ENCODE measurements at regions not wholly inside any gene's neighbourhood (a gene's known extent, or its start where the extent isn't known, plus 50 kb on each side); places are given as distances from the start of the nearest gene placed in this dataset.

DNA sequence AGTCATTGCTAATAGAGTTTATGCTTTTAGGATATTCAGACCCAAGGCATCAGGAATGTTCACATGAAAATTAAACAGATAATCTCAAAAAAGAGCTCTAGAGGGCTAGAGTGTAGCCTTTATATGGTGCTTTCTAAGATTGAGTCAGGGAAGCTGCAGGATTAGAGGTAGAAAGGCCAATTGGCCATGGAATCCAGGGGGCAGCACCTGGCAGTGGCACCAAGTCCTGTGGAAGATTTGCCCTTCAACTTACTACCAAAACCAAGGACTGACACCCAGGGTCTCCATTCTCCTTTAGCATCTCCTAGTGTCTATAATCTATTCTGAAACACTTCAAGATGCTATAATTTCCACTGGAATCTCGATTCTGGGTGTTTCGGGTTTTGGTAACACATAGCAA, 112.4 kb downstream of the ACER2 start:
- H3K36me3 ChIP-seq: no peaks in the 10 kb centered on the region
- no peak for ATAC-seq

DNA sequence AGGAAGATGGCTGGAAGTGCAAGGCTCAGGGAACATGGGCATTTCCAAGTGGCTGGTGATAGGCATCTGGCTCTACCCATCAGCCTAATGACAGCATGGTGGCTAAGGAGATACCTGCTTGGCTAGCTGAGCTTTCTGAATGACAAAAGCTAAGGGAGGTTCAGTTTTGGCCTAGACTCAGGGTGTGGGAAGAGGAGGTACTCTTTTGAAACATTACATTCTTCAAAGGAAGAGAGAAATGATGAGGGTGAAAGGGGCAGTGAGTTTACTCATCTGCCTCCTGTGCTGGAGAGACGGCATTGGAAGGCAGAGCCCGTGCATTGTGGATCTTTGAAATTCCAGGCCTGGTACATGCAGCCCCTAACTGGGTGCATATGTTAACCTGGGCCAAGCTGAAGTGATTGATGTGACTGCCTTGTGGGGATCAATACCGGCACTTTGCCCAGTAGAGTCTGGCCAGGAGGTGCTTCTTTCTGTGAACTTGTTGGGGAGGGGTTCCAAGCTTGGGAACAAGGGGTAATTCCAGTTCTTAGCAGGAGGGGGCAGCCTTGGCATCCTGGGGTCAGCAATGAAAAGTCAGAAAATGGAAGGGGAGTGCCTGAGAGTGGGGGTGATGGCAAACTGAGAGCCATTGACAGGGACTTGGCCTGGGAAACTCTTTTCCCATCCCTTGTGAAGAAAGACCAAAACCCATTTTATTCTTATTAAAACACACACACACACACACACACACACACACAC, 108.6 kb downstream of the ACER2 start:
- Histone ChIP-seq H3K4me3 (no peak overlapping the region), H3K9me3 (no peaks in the 10 kb centered on the region), H3K27ac (no peak overlapping the region), H3K4me1 (no peaks in the 10 kb centered on the region), H3K27me3 (no peaks in the 10 kb centered on the region), H3K36me3 (no peaks in the 10 kb centered on the region)
- ATAC-seq (no peak), DNase-seq (no peak)
- TF ChIP-seq, protein P1, sequence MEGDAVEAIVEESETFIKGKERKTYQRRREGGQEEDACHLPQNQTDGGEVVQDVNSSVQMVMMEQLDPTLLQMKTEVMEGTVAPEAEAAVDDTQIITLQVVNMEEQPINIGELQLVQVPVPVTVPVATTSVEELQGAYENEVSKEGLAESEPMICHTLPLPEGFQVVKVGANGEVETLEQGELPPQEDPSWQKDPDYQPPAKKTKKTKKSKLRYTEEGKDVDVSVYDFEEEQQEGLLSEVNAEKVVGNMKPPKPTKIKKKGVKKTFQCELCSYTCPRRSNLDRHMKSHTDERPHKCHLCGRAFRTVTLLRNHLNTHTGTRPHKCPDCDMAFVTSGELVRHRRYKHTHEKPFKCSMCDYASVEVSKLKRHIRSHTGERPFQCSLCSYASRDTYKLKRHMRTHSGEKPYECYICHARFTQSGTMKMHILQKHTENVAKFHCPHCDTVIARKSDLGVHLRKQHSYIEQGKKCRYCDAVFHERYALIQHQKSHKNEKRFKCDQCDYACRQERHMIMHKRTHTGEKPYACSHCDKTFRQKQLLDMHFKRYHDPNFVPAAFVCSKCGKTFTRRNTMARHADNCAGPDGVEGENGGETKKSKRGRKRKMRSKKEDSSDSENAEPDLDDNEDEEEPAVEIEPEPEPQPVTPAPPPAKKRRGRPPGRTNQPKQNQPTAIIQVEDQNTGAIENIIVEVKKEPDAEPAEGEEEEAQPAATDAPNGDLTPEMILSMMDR (IDR thresholded peaks at IDR 0.05): no peak
- intact Hi-C loops (cut with DNase I): no loop called here

More for the DNA sequence above, 112.4 kb downstream of the ACER2 start:
- intact Hi-C loops (cut with DNase I): no loop called here
- TF ChIP-seq, protein P1 (IDR thresholded peaks at IDR 0.05): no peak
- DNase-seq: no peak
- no peaks in the 10 kb centered on the region for H3K4me1 ChIP-seq
- no peaks in the 10 kb centered on the region for H3K27me3 ChIP-seq
- no peak overlapping the region for H3K4me3 ChIP-seq
- H3K27ac ChIP-seq: no peak overlapping the region
- H3K9me3 ChIP-seq: no peaks in the 10 kb centered on the region

DNA sequence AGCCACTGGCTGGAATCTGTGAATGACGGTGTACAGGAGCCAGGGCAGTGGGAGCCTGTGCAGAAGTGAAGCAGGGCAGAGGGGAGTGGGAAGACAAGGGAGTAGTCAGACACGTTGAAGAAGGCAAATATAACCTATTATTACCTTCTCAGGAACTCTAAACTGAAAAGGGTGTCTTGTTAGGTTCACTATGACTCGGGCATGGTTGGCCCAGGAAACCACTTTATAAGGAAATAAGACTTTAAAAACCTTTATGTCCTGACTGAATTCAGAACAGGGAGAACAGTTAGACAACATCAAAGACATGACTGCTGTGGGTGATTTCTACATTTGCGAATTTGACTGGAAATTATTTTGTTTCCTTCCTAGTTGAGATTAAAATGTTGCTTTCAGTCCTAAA, 107.5 kb downstream of the ACER2 start:
- Histone ChIP-seq H3K4me3 (no peak overlapping the region), H3K4me1 (no peaks in the 10 kb centered on the region), H3K9me3 (no peaks in the 10 kb centered on the region), H3K27ac (no peak overlapping the region), H3K36me3 (no peaks in the 10 kb centered on the region), H3K27me3 (no peaks in the 10 kb centered on the region)
- TF ChIP-seq, protein P1 (IDR thresholded peaks at IDR 0.05): no peak
- DNase-seq (no peak), ATAC-seq (no peak)
- intact Hi-C loops (cut with DNase I): no loop called here

DNA sequence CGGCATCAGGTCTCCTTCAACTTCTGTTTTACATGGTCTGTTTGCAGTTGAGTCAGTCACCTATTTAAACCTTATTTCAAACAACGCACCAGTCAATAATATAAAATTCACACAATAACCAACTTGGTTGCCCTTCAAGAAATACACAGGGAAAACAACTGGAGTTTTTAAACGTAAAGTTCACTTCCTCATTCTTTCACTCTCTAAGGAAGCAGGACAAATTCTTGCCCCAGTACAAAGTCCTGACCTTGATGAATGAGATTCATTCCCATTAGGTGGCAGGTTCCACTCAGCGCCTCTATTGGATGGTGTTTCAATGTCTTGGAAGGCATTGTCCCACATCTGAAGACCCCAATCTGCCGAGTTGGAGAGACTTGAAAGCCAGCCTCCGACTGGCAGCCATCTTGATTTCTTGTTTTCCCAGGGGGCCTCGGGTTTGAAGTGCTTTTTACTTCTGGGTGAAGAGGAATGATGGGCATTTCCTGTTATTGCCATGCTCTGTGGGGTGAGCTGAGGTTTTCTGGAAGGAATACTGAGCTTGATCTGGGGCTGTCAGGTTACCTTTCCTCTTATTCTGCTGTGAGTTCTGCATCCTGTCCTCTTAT, 105.0 kb downstream of the ACER2 start:
- Histone ChIP-seq H3K4me1 (no peaks in the 10 kb centered on the region), H3K4me3 (no peak overlapping the region), H3K27ac (no peak overlapping the region), H3K9me3 (no peaks in the 10 kb centered on the region), H3K36me3 (no peaks in the 10 kb centered on the region), H3K27me3 (no peaks in the 10 kb centered on the region)
- TF ChIP-seq, protein P1 (IDR thresholded peaks at IDR 0.05): no peak
- DNase-seq (no peak), ATAC-seq (no peak)
- intact Hi-C loops (cut with DNase I): no loop called here

DNA sequence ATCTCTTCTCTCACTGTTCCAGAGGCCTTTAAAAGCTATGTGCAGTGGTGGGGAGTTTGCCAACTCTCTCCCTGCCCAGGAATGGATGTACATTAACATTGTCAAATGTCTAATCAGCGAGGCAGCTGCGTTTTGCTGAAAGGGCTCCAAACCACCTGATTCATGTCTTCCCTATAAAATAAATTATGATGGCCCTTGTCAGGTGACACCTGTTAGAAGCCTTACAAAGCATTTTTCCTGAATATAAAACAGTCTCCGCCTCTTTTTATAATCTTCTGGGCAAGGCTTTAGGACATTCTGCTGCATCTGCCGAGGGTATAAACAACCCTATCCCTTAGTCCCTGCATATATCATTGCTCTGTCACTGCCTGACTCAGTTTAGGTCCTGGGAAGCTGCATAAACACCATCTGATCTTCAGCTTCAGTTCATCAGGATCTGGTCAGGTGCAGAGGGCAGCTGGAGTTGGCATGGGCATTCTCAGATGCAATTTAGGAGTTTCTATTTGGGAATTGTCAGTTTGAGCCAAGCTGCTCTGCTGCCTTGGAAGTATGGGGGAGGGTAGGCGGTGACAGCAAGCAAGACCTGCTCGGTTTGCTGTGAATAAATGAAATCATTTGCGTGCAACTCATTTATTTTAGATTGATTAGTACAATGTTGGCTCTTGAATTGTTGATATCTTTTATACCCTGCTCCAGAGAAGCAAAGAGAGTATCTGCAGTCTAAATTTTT, 103.5 kb downstream of the ACER2 start:
- intact Hi-C loops (cut with DNase I): no loop called here
- ATAC-seq (no peak), DNase-seq (no peak)
- Histone ChIP-seq H3K9me3 (no peaks in the 10 kb centered on the region), H3K27ac (no peak overlapping the region), H3K27me3 (no peaks in the 10 kb centered on the region), H3K4me1 (no peaks in the 10 kb centered on the region), H3K36me3 (no peaks in the 10 kb centered on the region), H3K4me3 (no peak overlapping the region)
- TF ChIP-seq, protein P1 (IDR thresholded peaks at IDR 0.05): no peak
